CD4-positive, alpha-beta T cell treated with Interleukin-15 for 1 hour (primary cell): ENCODE measurements at regions not wholly inside any gene's neighbourhood (a gene's known extent, or its start where the extent isn't known, plus 50 kb on each side); places are given as distances from the start of the nearest gene placed in this dataset.

Source experiments
- DNase-seq: peaks from one replicate; pipeline ENCODE4 v3.0.0-alpha.2; 2020

DNA sequence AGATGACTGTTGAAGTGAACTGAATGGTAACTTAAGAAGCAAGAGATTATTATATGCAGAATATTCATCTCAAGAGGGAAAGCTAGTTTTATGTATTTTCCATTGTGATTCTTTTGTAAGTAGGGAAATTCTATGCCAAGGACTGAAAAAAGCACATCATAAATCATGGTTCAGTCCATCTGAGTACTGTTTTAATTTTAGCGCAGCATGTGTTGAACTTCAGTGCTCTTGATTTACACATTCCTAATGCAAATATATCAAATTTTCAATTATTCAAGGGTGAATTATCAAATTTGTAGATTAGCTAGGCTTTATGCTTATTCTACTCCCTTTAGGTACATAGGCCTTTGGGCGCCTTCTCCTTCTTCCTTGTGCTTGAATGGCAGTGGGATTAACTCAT lies 50.3 kb upstream of the TCF12 start:
- DNase-seq: no peak

DNA sequence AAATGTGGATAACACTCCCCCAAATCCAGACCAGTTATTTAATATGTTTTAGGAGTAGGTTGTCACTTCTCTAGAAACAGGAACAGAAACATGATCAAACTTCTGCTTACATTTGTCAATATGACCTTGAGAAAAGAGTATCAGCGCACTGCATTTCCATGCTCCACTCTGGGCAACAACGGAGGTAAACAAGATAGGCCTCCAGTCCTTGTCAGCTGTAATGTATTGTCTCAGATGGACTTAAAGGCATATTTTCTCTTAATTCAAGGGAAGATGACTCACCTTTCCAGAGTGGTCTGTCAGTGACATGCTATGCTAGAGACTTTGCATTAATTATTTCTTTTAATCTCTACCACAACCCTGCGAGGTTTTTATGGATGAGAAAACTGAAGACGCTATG lies 51.6 kb upstream of the TCF12 start:
- no peak for DNase-seq

DNA sequence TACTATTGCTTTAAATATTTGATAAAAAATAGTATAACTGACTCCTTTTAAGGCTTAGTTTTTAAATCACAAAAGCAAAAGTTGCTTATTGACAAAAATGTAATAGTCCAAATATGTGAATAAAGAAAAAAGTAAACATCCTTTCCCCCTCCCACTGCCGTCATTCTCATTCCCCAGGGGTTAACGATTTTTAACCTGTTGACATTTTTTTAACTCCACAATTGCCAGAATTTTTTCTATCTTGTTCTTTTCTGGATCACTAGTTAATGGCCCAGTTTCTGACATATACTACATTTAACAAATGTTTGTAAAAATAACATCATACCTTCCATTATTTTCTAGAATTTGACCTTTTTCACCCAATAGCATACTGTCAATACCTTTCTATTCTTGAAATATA lies 60.6 kb upstream of the TCF12 start:
- no peak for DNase-seq

DNA sequence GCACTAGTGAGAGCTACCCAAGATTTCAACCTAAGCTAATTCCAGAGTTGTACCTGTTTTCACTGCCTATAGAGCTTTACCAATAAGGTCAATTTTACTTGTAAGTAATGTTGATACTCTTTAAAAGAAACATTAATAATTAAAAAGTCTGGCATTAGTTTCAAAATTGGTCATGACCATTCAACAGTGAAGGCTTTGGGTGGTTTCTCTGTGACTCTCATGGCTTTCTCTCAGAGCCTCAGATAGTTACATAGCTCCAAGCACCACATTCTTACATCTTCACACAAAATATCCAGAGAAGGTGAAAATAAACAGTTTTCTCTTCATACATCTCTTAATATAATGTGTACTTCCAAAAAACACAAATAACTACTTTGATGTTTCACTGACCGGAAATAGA lies 61.5 kb upstream of the TCF12 start:
- DNase-seq: no peak

DNA sequence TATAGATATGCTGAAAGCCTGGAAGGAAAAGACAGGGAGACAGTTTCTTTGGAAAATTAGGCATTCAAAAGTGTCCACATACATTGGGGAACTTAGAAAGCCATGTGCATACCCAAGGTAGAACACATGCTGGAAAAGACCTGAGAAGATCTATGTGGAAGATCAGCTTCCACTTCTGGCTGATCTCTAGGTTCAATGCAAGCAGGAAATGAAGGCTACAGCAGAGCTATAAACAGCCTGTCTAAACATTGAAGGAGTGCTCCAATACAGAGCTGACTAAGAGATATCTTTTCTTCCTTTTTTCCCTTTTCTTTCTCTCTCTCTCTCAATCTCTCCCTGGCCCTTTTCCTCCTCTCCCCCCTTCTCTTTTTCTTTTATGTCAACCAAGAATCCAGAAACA lies 73.6 kb upstream of the TCF12 start:
- DNase-seq: no peak

DNA sequence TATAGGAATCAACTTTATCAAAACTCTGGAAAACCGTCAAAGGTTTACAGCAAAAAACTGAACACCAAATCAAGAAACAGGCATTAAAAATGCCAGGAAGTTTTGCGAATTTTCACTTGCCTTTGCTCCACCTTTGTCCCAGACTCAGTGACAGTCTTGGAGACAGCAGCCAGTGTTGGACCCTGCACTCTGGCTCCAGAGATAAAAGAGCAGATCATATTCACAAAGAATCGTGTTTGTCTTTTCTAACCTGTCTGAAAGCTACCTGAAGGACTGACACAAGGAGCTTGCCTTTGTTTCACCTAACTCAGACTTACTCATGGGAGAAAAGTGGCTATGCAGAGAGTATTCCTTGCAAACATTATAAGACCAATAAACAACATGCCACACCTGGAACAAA lies 74.0 kb upstream of the TCF12 start:
- no peak for DNase-seq

DNA sequence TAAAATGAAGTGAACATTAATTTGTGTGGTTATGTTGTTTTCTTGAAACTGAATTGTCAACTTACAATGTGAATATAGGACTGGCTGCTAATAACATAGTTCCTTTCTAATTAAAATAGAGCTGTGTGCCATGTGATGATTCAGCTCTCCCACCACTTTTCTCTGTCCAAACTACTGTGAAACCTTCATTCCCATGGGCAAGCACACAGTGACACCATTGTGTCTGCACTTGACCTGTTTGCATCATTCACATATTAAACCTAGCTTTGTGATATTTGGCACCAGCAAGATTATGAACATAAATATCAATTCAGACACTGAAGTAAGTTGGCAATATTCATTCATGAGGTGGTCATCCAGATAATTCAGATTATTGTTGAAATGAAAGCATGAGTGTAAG lies 78.8 kb upstream of the TCF12 start:
- no peak for DNase-seq

DNA sequence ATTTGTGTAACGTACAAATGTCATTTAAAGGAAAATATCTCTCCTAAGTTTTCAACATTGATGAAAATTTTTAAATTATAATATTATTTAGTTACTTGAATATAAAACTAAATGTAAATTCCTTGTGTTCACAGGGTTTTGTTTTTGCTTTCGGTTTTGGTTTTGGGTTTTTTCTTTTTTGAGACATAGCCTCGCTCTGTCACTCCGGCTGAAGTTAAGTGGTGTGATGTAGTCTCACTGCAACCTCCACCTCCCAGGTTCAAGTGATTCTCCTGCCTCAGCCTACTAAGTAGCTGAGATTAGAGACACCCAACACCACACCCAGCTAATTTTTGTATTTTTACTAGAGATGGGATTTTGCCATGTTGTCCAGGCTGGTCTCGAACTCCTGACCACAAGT lies 79.3 kb upstream of the TCF12 start:
- no peak for DNase-seq

DNA sequence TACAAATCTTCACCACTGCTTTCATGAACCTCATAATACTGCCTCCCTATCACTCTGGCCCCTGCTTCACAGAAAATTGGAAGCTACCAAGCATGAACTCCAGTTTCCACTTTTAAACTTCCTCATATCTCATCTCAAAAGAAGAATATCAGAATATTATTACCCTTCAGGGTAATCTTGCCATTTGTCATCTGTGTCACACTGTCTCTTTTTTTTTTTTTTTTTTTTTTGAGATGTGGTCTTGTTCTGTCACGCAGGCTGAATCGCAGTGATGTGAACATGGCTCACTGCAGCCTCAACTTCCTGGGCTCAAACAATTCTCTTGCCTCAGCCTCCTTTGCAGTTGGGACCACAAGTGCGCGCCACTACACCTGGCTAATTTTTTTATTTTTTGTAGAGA lies 80.4 kb upstream of the TCF12 start:
- DNase-seq: no peak

DNA sequence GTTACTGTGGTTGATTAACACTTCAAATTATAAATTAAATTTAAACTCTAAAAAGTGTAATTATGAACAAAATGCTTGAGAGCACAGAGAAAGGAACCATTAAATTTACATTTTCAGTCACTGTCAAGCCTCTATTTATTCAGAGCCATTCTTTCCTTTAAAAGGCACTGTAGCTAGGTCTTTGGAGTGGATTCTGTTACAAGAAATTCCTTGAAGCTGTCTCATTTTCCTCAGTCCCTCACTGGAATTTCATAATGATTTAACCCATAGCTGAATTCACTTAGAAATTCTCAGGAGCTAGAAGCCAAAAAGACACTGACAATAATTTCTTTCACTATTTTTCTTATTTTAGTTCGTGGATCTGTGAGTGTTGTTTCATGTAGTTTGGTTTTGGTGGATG lies 81.2 kb upstream of the TCF12 start:
- DNase-seq: no peak

DNA sequence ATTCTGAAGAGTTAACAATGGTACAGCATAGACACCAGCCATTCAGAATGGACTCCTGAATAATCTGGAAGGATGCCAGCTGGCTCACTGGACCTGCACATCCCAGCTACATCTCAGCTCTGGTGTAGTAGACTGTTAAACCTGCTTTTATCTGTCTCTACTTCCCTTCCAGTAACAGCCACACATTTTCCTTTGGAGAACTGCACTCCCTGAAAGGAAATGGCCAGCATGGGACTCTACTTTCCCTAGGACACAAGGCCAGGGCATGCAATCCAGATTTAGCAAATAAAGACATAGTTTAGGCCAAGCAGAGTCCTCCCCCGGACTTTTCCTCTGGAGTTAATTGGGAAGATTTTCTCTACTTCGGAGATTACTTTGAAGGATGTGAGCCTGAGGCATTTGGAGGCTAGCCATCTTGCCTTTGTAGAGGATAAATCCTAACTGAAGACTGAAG lies 82.7 kb upstream of the TCF12 start:
- no peak for DNase-seq

DNA sequence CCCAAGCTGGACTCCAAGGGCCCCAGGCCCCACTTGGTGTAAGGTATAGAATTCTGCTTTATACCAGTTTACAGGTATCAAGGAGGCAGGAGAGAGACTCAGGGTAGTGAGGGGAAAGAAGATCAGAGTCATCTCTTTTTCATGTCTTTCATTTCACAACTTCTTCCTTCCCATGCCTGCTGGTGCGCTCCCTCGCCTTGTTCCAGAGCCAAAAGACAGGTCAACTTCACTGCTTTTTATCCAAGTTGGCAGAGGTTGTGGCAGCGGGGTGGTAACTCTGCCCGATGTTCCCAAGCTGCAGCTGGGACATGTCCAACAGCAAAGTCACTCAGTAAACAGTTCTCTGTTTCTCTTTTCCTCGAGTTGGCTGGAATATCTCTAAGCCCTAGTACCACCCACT lies 86.3 kb upstream of the TCF12 start:
- no peak for DNase-seq

DNA sequence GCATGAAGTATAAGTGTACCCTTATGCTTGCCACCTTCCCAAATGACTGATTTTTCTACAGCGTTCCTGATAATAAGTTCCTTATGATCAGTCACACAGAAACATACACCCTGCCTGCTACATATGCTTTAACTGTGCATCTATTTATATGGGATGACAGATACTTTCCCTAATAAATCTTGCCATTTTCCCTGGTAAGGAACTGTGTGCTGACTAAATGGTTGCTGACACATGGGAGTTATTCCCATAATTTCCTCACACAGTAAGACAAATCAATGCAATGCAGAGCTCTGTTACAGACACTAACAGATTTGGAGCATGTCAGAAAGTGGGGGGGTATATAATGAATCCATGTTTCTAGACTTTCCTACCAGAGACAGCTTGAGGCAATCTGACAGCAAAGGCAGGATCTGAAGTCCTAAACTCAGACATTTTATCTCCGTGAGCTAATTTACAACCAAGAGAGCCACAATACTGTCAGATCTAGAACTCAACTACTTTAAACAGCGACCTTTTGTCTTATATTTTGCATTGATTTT lies 86.9 kb upstream of the TCF12 start:
- DNase-seq: no peak

DNA sequence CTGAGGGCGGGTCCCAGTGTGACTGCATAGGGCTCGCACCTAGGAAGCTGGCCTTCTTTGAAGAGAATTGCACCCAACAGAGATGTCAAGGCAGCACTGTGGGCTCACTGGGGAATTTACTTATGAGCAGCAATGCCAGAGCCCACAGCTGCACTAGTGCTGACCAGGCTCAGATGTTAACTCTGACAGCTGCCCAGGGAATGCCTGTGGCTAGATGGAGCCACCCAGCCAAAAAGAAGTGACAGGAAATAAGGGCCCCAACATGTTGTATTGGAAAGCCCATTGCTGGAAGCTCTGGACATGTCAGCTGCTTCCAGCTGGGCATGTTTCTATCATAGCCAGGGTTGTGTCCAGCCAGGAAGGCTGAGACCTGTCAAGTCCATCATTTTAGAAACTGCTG lies 90.9 kb upstream of the ZNF280D start:
- DNase-seq: no peak

DNA sequence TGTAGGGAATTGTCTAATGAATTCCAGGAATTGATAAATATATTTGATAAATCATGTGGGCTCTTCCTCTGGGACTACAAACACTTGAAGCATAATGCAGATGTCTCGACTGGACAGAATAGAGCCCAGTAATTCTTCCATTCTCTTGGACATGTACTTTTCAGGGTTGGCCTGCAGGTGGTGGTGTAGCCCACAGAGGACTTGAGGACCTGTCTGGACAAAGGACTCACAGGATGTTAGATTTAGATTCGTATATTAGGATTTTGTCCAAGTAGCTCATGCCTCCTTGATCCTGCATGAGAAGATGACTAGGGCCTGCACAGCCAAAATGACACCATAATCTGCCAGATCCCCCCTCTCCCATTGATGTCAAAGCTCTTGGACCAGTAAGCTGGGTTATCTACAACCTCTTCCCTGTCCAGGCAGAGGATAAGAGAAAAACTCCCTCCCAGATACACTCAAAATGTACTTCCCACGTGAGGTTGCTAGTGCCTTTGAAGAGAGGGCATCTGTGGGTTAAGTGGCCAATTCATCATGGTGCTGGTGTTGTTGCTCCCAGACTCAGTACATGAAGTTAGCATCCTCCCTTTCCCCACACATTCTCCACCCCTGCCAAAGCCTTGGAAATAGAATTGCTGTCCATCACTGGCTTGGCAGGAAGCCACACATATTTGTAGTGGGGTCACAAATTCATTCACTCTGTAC lies 88.6 kb upstream of the ZNF280D start:
- DNase-seq: peak; percentile 33

DNA sequence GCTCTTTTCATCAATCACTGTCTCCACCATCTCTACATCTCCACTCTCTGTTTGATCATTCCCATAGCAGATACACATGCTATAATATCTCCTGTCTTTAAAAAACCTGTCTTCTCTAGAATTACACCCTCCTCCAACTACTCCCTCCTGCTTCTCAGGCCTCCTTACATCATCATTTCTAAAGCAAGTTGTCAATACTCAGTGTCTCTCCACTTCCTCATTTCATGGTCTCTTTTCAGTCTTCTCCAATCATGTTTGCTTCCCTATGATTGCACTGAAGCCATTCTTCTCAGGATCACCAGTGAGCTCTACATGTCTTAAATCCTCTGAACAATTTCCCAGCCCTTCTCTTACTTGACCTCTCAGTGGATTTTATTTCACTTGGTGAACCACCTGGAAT lies 87.0 kb upstream of the ZNF280D start:
- no peak for DNase-seq

DNA sequence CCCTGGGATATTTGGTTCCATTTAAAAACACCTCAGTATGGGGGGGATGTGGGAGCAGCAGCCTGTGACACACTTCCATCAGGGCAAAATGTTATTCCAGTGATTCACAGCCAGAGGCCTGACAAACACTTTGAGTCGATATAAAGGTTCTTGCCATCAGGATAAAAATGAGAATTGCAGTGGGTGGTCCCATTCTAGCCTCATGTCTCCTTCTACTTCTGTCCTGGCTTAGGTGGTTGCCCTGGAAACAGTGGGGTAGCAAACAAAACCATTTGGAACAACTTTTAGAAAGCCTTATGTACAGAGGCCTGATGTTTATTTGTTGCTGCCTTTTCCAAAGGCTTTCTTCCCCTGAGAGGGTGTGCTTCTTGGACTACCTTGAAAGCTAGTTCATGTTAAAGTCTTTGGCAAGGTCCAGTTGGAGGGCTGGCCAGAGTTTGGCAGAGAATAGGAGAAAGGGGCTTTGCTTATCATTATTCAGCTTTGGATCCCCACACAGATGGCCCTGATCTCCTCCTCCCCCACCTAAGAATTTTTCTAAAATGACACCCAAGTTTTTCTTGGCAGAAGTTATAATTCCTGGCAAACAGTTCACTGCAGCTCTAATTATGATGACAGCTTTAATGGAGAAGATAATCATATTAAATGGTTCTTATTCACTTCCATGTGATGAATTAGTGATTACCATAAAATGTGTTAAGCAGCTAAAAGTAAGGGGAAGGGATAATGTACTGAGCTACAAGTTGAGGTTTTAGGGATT lies 84.2 kb upstream of the ZNF280D start:
- no peak for DNase-seq

DNA sequence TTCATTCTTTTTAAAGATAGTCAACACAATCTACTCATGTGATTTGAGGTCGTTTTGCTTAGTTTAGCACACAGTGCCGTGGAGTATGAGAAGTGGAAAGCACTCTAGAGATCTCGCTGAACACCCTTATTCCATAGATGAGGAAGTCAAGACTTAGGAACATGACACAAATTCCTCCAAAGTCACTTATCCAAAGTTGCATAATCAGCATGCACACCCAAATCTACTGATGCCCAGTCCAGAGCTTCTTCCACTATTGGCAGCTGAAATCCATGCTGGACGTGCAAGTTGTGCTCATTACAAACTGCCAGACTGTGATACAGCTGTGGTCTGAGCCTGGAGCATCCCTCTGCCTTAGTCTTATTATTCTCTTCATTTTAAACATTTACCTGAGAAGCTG lies 83.5 kb upstream of the ZNF280D start:
- no peak for DNase-seq

DNA sequence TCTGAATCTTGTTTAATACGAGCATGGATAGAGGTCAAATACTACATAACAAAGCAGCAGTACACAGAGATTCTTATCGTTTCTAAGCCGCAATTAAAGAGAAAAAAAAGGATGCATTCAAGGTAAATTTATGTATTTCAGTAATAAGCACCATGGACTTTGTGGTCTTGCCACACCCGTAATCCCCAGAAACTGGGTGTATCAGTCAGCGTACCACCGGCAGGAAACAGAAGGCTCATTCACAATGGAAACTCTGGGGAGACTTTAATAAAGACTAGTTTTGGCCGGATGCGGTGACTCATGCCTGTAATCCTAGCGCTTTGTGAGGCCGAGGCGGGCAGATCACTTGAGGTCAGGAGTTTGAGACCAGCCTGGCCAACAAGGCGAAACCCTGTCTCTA lies 81.9 kb upstream of the ZNF280D start:
- no peak for DNase-seq

DNA sequence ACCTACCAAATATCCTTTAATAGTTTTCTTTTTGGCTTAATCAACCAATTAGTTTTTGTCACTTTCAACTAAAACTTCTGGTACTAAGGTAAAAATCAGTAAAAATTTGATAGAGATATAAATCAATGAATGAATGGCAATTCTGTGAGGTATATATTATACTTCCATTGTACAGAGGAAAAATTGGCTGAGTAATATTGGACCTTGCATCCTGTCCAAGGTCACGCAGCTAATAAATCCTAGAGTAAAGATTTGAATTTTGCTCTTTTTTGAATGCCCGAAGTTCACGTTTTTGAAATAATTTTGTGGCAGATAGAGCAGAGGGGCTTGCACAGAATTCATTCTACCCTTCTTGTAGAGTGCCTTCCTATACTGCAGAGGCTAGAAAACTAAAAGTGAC lies 81.1 kb upstream of the ZNF280D start:
- DNase-seq: no peak

DNA sequence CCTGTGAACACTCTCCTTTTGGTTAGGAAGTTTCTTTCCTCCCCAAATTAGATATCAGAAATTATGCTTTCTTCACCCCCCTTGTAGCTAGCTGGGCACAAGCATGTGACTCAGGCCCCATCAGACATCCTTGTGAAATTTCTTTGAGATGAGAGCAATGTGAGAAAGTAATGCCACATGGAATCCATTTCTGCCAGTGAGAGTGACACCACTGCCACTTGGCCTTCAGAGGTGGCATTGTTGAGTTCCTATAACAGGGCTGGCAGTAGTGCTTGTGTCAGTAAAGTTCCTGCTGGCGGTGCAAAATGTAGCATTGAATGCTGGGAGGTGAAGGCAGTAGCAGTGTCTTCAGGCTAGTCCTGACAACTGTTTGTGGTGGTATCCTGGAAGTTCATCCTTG lies 80.7 kb upstream of the ZNF280D start:
- DNase-seq: no peak

DNA sequence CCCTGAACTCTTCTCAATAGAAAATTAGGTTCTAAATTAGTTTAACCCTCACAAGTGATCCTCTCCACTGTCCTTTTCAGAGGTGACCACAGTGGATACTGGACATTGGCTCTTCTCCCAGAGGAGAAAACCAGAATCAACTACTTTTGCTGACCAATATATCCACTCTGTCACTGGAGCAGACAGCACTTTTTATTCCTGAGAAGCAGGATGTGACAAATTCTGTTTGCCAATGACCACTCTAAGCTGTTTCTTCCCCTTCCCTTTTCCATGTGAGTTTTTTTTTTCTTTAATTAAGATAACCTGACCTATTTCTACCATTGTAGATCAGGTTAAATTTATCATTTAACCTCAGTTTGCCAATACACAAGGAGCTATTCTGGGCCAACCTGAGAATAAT lies 79.7 kb upstream of the ZNF280D start:
- no peak for DNase-seq

DNA sequence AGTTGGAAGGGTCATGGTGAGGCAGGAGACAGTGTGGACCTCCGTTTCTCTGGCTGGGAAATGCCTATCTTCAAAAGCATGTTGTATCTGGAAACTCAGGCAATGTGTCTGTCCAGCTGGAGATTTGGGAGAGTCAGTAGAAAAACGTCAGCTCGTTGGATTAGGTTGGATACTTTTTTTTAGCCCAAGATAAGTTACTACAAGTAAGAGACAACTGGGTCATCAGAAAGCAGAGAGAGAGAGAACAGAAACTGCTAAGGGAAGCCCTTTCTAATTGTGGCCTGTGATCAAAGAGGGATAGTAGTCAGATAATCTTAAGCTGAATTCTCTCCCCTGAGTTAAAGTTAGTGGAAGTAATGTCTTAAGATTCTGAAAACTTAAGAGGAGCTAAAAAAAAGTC lies 78.9 kb upstream of the ZNF280D start:
- DNase-seq: no peak

DNA sequence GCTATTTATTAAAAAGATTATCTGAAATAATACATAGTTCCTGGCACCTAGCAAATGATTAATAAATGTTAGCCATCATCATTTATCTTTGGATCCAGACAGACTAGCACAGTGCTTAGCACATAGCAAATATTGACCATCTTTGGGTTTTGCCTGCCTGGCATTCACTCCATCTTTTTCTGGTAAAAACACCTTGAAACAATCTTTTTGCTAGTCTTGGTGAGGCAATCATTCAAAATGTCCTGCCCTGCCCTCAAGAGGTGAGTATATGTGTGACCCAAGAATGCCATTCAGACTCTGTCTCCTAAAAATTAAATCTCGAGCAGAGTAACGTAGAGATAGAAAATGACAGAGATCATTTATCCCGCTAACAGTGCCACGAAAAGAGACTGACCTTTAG lies 78.3 kb upstream of the ZNF280D start:
- no peak for DNase-seq

DNA sequence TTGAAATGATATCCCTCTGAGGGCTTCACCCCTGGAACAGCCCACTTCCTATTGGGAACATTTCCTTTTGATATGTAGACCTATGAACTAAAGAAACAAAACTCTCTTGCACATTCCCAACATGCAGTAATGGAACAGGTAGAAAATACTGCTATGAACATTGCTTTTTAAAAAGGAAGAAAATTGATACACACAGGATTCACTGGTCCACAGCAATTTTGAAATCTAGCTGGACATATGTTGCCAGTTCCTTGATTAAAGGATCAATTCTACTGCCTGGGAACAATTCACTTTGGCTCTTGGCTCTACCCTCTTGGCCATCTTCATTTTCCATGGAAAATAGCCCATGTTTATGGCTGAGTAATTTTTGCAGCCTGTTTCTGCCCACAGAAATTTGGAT lies 74.9 kb upstream of the ZNF280D start:
- no peak for DNase-seq
